ENCODE measurements at regions not wholly inside any gene's neighbourhood (a gene's known extent, or its start where the extent isn't known, plus 50 kb on each side); places are given as distances from the start of the nearest gene placed in this dataset.
"Not testable (repeated sequence)": the region's sequence is repeated elsewhere in the genome, so short reads cannot be mapped to it uniquely, and the experiment has no call there.

- Mint-ChIP-seq H3K4me3 (no peak overlapping the region), H3K9me3 (no peaks in the 10 kb centered on the region), H3K36me3 (ENCODE audit: low read depth) (no peaks in the 10 kb centered on the region), H3K27ac (no peak overlapping the region), H3K4me1 (ENCODE audit: low read depth) (no peaks in the 10 kb centered on the region), H3K27me3 (ENCODE audit: low read depth) (no peaks in the 10 kb centered on the region)
Measured at GRCh38 chr9:115469841-115470240, 351.9 kb upstream of the TNC start.

DNA sequence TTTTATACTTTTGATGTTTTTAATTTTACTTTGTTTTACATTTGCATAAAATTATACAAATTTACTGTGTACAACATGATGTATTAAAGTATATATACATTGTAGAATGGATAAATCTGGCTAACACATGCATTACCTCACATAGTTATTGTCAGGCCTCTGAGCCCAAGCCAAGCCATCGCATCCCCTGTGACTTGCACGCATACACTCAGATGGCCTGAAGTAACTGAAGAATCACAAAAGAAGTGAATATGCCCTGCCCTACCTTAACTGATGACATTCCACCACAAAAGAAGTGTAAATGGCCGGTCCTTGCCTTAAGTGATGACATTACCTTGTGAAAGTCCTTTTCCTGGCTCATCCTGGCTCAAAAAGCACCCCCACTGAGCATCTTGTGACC is 355.1 kb upstream of the TNC start:
- not testable (repeated sequence) for H3K4me1 Mint-ChIP-seq (ENCODE audit: low read depth); H3K4me3 Mint-ChIP-seq; H3K36me3 Mint-ChIP-seq (ENCODE audit: low read depth); H3K27ac Mint-ChIP-seq; H3K9me3 Mint-ChIP-seq; H3K27me3 Mint-ChIP-seq (ENCODE audit: low read depth)

- Mint-ChIP-seq H3K4me1 (ENCODE audit: low read depth) (no peaks in the 10 kb centered on the region), H3K27ac (no peak overlapping the region), H3K9me3 (no peaks in the 10 kb centered on the region), H3K4me3 (no peak overlapping the region), H3K36me3 (ENCODE audit: low read depth) (no peaks in the 10 kb centered on the region), H3K27me3 (ENCODE audit: low read depth) (no peaks in the 10 kb centered on the region)
Measured at GRCh38 chr9:115481769-115482168, 363.8 kb upstream of the TNC start.

- Mint-ChIP-seq H3K36me3 (ENCODE audit: low read depth) (no peaks in the 10 kb centered on the region), H3K4me1 (ENCODE audit: low read depth) (no peaks in the 10 kb centered on the region), H3K9me3 (no peaks in the 10 kb centered on the region), H3K4me3 (no peak overlapping the region), H3K27me3 (ENCODE audit: low read depth) (no peaks in the 10 kb centered on the region), H3K27ac (no peak overlapping the region)
Measured at GRCh38 chr9:115482747-115483146, 364.8 kb upstream of the TNC start.

DNA sequence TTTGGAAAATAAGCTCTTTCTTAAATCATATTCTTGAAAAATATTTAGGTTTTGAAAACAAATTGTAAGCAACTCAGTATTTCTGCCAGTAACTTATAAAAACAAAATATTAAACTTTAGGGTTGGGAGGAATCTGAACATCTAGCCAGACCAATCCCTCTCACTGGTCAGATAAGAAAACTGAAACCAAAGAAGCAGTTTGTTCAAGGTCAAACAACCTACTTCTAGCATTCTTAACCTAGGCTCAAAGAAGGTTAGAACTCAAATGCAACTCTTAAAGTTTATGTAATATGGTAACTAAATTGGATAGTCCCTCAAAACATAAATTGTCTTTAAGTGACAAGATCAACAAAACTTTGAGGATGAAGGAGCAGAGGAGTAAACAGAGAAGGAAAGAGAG is 374.9 kb upstream of the TNC start:
- no peak overlapping the region for H3K27ac Mint-ChIP-seq
- no peaks in the 10 kb centered on the region for H3K4me1 Mint-ChIP-seq (ENCODE audit: low read depth)
- H3K36me3 Mint-ChIP-seq (ENCODE audit: low read depth): no peaks in the 10 kb centered on the region
- peaks cover 13% of the 10 kb centered on the region for H3K27me3 Mint-ChIP-seq (ENCODE audit: low read depth)
- H3K9me3 Mint-ChIP-seq: no peaks in the 10 kb centered on the region
- no peak overlapping the region for H3K4me3 Mint-ChIP-seq

- no peaks in the 10 kb centered on the region for H3K9me3 Mint-ChIP-seq
- H3K4me3 Mint-ChIP-seq: no peak overlapping the region
- no peaks in the 10 kb centered on the region for H3K36me3 Mint-ChIP-seq (ENCODE audit: low read depth)
Measured at GRCh38 chr9:115494393-115494792, 376.4 kb upstream of the TNC start.

DNA sequence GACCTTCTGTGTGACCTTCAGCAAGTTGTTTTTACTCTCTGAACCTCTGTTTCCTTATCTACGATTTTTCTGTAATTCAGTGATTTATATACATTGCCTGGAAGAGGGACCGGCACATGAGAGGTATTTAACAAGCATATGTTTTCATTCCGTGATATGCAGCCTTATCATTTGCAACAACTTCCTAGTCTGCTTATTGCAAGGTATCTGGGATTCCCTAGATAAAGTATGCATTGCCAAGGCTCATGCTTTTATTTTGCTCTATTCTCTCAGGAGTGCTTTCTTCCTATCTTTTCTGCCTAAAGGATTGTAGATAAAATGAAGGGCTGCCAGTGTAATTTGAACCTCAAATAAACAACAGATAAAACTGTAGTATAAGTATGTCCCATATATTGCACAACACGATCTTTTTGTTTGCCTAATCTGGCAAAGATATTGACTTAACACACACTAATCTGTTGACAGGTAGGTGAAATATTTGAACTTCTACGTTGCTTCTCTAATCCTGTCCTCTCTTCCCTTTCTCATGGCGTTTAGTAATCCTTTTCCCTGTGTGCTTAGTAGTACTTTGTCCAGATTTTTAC is 377.2 kb upstream of the TNC start:
- Mint-ChIP-seq H3K4me1 (ENCODE audit: low read depth) (no peaks in the 10 kb centered on the region), H3K27ac (no peak overlapping the region), H3K4me3 (no peak overlapping the region), H3K36me3 (ENCODE audit: low read depth) (no peaks in the 10 kb centered on the region), H3K27me3 (ENCODE audit: low read depth) (peaks cover 13% of the 10 kb centered on the region), H3K9me3 (no peaks in the 10 kb centered on the region)

More at GRCh38 chr9:115494393-115494792, 376.4 kb upstream of the TNC start:
- Mint-ChIP-seq H3K27ac (no peak overlapping the region), H3K27me3 (ENCODE audit: low read depth) (peaks cover 13% of the 10 kb centered on the region), H3K4me1 (ENCODE audit: low read depth) (no peaks in the 10 kb centered on the region)

GRCh38 chr9:115495836-115496235 is 377.9 kb upstream of the TNC start:
- Mint-ChIP-seq H3K4me3 (no peak overlapping the region), H3K27me3 (ENCODE audit: low read depth) (peaks cover 17% of the 10 kb centered on the region), H3K4me1 (ENCODE audit: low read depth) (no peaks in the 10 kb centered on the region), H3K36me3 (ENCODE audit: low read depth) (no peaks in the 10 kb centered on the region), H3K27ac (no peak overlapping the region), H3K9me3 (no peaks in the 10 kb centered on the region)

DNA sequence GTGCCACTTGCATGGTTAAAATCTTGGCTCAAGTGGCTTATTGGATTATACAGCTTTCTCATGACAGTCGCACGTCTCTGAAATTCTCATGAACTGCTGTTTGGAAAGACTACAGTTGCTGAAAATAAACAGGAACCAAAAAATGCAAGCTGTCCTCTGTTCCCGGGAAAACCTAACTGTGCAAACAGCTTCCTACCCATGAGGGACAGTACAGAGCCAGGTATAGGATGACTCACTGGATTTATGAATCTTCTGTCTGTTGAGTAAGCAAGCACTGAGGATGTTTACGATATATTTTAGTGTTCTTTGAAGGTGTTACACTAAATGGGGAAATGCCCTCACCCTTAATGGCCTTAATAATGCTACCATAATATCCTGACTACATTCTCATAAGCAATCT is 380.3 kb upstream of the TNC start:
- no peaks in the 10 kb centered on the region for H3K4me1 Mint-ChIP-seq (ENCODE audit: low read depth)
- no peaks in the 10 kb centered on the region for H3K36me3 Mint-ChIP-seq (ENCODE audit: low read depth)
- H3K4me3 Mint-ChIP-seq: no peak overlapping the region
- no peaks in the 10 kb centered on the region for H3K9me3 Mint-ChIP-seq
- H3K27me3 Mint-ChIP-seq (ENCODE audit: low read depth): peaks cover 13% of the 10 kb centered on the region
- H3K27ac Mint-ChIP-seq: no peak overlapping the region

- H3K4me1 Mint-ChIP-seq (ENCODE audit: low read depth): no peaks in the 10 kb centered on the region
- no peaks in the 10 kb centered on the region for H3K36me3 Mint-ChIP-seq (ENCODE audit: low read depth)
- no peak overlapping the region for H3K27ac Mint-ChIP-seq
- no peaks in the 10 kb centered on the region for H3K9me3 Mint-ChIP-seq
- H3K4me3 Mint-ChIP-seq: no peak overlapping the region
- H3K27me3 Mint-ChIP-seq (ENCODE audit: low read depth): no peaks in the 10 kb centered on the region
Measured at GRCh38 chr9:115507148-115507547, 389.2 kb upstream of the TNC start.

DNA sequence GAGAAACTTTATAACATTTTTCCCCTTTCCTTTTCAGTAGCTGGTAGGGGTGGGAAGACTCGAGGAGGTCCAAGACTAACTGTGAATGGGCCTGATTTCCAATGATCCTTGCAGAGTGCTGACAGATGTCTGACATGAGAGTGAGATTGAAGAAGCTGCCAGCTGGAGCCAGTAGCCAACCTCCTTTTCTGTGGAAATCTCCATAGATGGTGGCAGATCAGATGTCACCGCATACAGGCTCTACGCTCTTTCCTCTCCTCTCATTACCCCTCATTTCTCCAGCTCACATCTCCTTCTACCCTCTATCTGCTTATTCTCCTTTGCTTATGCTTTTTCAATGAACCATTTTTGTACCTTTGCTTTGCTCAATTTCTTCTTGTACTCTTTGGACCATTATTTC is 395.2 kb upstream of the TNC start:
- H3K36me3 Mint-ChIP-seq (ENCODE audit: low read depth): no peaks in the 10 kb centered on the region
- no peak overlapping the region for H3K4me3 Mint-ChIP-seq
- no peaks in the 10 kb centered on the region for H3K4me1 Mint-ChIP-seq (ENCODE audit: low read depth)
- H3K9me3 Mint-ChIP-seq: no peaks in the 10 kb centered on the region
- H3K27ac Mint-ChIP-seq: no peak overlapping the region
- no peaks in the 10 kb centered on the region for H3K27me3 Mint-ChIP-seq (ENCODE audit: low read depth)

GRCh38 chr9:115514454-115514853 is 396.5 kb upstream of the TNC start:
- Mint-ChIP-seq H3K27me3 (ENCODE audit: low read depth) (peaks cover 5% of the 10 kb centered on the region), H3K4me3 (no peak overlapping the region), H3K4me1 (ENCODE audit: low read depth) (no peaks in the 10 kb centered on the region), H3K27ac (no peak overlapping the region), H3K9me3 (no peaks in the 10 kb centered on the region), H3K36me3 (ENCODE audit: low read depth) (no peaks in the 10 kb centered on the region)

GRCh38 chr9:115517335-115518075 is 399.5 kb upstream of the TNC start:
- Mint-ChIP-seq H3K4me3 (no peak overlapping the region), H3K9me3 (no peaks in the 10 kb centered on the region), H3K4me1 (ENCODE audit: low read depth) (no peaks in the 10 kb centered on the region), H3K27me3 (ENCODE audit: low read depth) (peaks cover 20% of the 10 kb centered on the region), H3K36me3 (ENCODE audit: low read depth) (no peaks in the 10 kb centered on the region), H3K27ac (no peak overlapping the region)

GRCh38 chr9:115520646-115521045 is 402.7 kb upstream of the TNC start:
- no peaks in the 10 kb centered on the region for H3K4me1 Mint-ChIP-seq (ENCODE audit: low read depth)
- H3K27me3 Mint-ChIP-seq (ENCODE audit: low read depth): peaks cover 20% of the 10 kb centered on the region

GRCh38 chr9:115522912-115523311 is 405.0 kb upstream of the TNC start:
- Mint-ChIP-seq H3K4me3 (no peak overlapping the region), H3K4me1 (ENCODE audit: low read depth) (no peaks in the 10 kb centered on the region), H3K27me3 (ENCODE audit: low read depth) (peaks cover 20% of the 10 kb centered on the region), H3K36me3 (ENCODE audit: low read depth) (no peaks in the 10 kb centered on the region), H3K27ac (no peak overlapping the region), H3K9me3 (no peaks in the 10 kb centered on the region)

More at GRCh38 chr9:115520646-115521045, 402.7 kb upstream of the TNC start:
- Mint-ChIP-seq H3K36me3 (ENCODE audit: low read depth) (no peaks in the 10 kb centered on the region), H3K9me3 (no peaks in the 10 kb centered on the region), H3K4me3 (no peak overlapping the region), H3K27ac (no peak overlapping the region)
